HCT116 (cell line): ENCODE measurements at regions not wholly inside any gene's neighbourhood (a gene's known extent, or its start where the extent isn't known, plus 50 kb on each side); places are given as distances from the start of the nearest gene placed in this dataset.

ENCODE experiments used
- ATAC-seq: fragments of 200-7000 bp; cut with Tn5 transposase; 2 replicates; pipeline ENCODE4 v1.9.1; 2020; ENCODE audit warnings: mild to moderate bottlenecking, moderate library complexity
- BruUV-seq: library from RNA; stranded (reverse); fragments of 400-500 nt; replicated peaks from 2 replicates; lab custom pipeline; 2021; lab: Mats Ljungman, UMichigan
- CTCF ChIA-PET: fragments of 300-600 bp; sonication (Branson Sonifier 250); formaldehyde crosslinking; loops from one replicate; lab custom pipeline; 2021; ENCODE audit warnings: antibody characterized with exemption; lab: Charles Lee
- POLR2A ChIA-PET: fragments of 300-600, 350-600 bp; sonication (Branson Sonifier 250); formaldehyde crosslinking; loops from one replicate; lab custom pipeline; 2021; ENCODE audit warnings: antibody characterized with exemption; lab: Charles Lee
- RAD21 ChIA-PET, 2 experiments: fragments of 300-600 bp; sonication (Branson Sonifier 250); formaldehyde crosslinking; loops; one replicate each; lab custom pipeline; 2023; ENCODE audit warnings: low total read pairs in 2 of 2; ENCODE audit not compliant: uncharacterized antibody in 2 of 2, unreplicated experiment in 2 of 2, low non-redundant PET in 1 of 2; lab: Charles Lee
- DNase-seq: peaks from one replicate; pipeline ENCODE4 v3.0.0-alpha.2; 2010; ENCODE audit warnings: low read depth, low spot score
- H2AFZ ChIP-seq: fragments of 200-600 bp; shearing (Covaris generic), sonication (generic); 2 replicates; pipeline ENCODE4 v1.6.1; 2017; ENCODE audit warnings: low read depth, mixed run types, mixed read lengths, antibody characterized with exemption, low read length; ENCODE audit not compliant: poor library complexity, severe bottlenecking
- H3K27ac ChIP-seq: 2 replicates; pipeline ENCODE4 v1.5.1; 2012; ENCODE audit warnings: low read depth, low read length
- H3K27me3 ChIP-seq: fragments of 200-600 bp; sonication (generic); 2 replicates; pipeline ENCODE4 v1.6.1; 2016; ENCODE audit warnings: mixed run types, low read length, mixed read lengths; ENCODE audit not compliant: insufficient read depth
- H3K36me3 ChIP-seq, 2 experiments: fragments of 200-500 bp in 1 of 2; fragments of 200-600 bp in 1 of 2; sonication (Bioruptor generic) in 1 of 2; sonication (generic) in 1 of 2; 2 replicates each; pipeline versions ENCODE4 v1.5.1 to v1.6.1; 2014 to 2016; ENCODE audit warnings: low read length in 2 of 2, inconsistent platforms in 1 of 2, mixed read lengths in 1 of 2, mixed run types in 1 of 2; ENCODE audit not compliant: insufficient read depth in 2 of 2, control insufficient read depth in 1 of 2
- H3K4me1 ChIP-seq, 2 experiments: fragments of 200-600 bp in 1 of 2; sonication (generic) in 1 of 2; 2 replicates each; pipeline versions ENCODE4 v1.5.1 to v1.6.1; 2012 to 2017; ENCODE audit warnings: low read length in 2 of 2, inconsistent platforms in 1 of 2, mild to moderate bottlenecking in 1 of 2, mixed read lengths in 1 of 2, mixed run types in 1 of 2, moderate library complexity in 1 of 2; ENCODE audit not compliant: insufficient read depth in 2 of 2, control insufficient read depth in 1 of 2
- H3K4me2 ChIP-seq: fragments of 200-600 bp; sonication (generic); 2 replicates; pipeline ENCODE4 v1.6.1; 2017; ENCODE audit warnings: mixed run types, low read length, mixed read lengths
- H3K4me3 ChIP-seq, 2 experiments: fragments of 200-600 bp in 1 of 2; sonication (generic) in 1 of 2; replicated peaks in 1 of 2; 2 replicates each; pipeline ENCODE4 v1.5.1; 2011 to 2016; ENCODE audit warnings: low read length in 2 of 2, control low read depth in 1 of 2, low read depth in 1 of 2, mild to moderate bottlenecking in 1 of 2, mixed read lengths in 1 of 2, mixed run types in 1 of 2
- H3K79me2 ChIP-seq: fragments of 200-600 bp; sonication (generic); 2 replicates; pipeline ENCODE4 v1.6.1; 2017; ENCODE audit warnings: mild to moderate bottlenecking, mixed run types, low read length, moderate library complexity, mixed read lengths; ENCODE audit not compliant: insufficient read depth
- H3K9ac ChIP-seq: fragments of 200-600 bp; sonication (generic); 2 replicates; pipeline ENCODE4 v1.6.1; 2016; ENCODE audit warnings: low read length, mixed read lengths
- H3K9me2 ChIP-seq: fragments of 200-600 bp; sonication (generic), shearing (Covaris generic); 2 replicates; pipeline ENCODE4 v1.6.1; 2017; ENCODE audit warnings: mixed run types, mild to moderate bottlenecking, moderate library complexity; ENCODE audit not compliant: insufficient read depth
- H3K9me3 ChIP-seq, 2 experiments: fragments of 200-500 bp in 1 of 2; fragments of 200-600 bp in 1 of 2; sonication (Bioruptor generic) in 1 of 2; sonication (generic) in 1 of 2; 2 replicates each; pipeline ENCODE4 v1.6.1; 2014 to 2017; ENCODE audit warnings: low read length in 2 of 2, mixed read lengths in 2 of 2, inconsistent platforms in 1 of 2, low read depth in 1 of 2, mild to moderate bottlenecking in 1 of 2, mixed run types in 1 of 2, moderate library complexity in 1 of 2; ENCODE audit not compliant: control insufficient read depth in 1 of 2, insufficient read depth in 1 of 2
- H4K20me1 ChIP-seq: fragments of 200-600 bp; sonication (generic), shearing (Covaris generic); 2 replicates; pipeline ENCODE4 v1.6.1; 2017; ENCODE audit warnings: mixed run types, mild to moderate bottlenecking, moderate library complexity; ENCODE audit not compliant: insufficient read depth
- CEBPB ChIP-seq: IDR thresholded peaks from 2 replicates; pipeline ENCODE4 v1.6.1; 2012; ENCODE audit warnings: low read depth
- EZH2 ChIP-seq: fragments of 200-600 bp; sonication (generic); IDR thresholded peaks from 2 replicates; pipeline ENCODE4 v1.6.1; 2017; ENCODE audit warnings: antibody characterized with exemption, mixed run types
- EZH2phosphoT487 ChIP-seq: fragments of 200-600 bp; IDR thresholded peaks from 2 replicates; pipeline ENCODE4 v1.6.1; 2018; ENCODE audit warnings: antibody characterized with exemption, borderline replicate concordance
- FOSL1 ChIP-seq: IDR thresholded peaks from 2 replicates; pipeline ENCODE4 v1.6.1; 2012; ENCODE audit warnings: low read depth
- JUND ChIP-seq: IDR thresholded peaks from 2 replicates; pipeline ENCODE4 v1.6.1; 2012
- MAX ChIP-seq: IDR thresholded peaks from 2 replicates; pipeline ENCODE4 v1.6.1; 2012
- POLR2AphosphoS5 ChIP-seq: IDR thresholded peaks from 2 replicates; pipeline ENCODE4 v1.6.1; 2011; ENCODE audit warnings: mild to moderate bottlenecking, low read depth, low read length, moderate library complexity
- SP1 ChIP-seq: IDR thresholded peaks from 2 replicates; pipeline ENCODE4 v1.6.1; 2012; ENCODE audit warnings: low read depth
- YY1 ChIP-seq: IDR thresholded peaks from 2 replicates; pipeline ENCODE4 v1.6.1; 2011; ENCODE audit warnings: low read length, low read depth, moderate library complexity, mild to moderate bottlenecking; ENCODE audit not compliant: insufficient replicate concordance; ENCODE audit errors: extremely low read depth
- ZBTB33 ChIP-seq: IDR thresholded peaks from 2 replicates; pipeline ENCODE4 v1.6.1; 2011; ENCODE audit warnings: mild to moderate bottlenecking, low read length, moderate library complexity; ENCODE audit not compliant: insufficient replicate concordance; ENCODE audit errors: extremely low read depth
- intact Hi-C: fragments of 100-400 bp; cut with micrococcal nuclease; formaldehyde crosslinking; loops from 2 replicates; pipeline ENCODE4 v1.10.0; 2022
- TF ChIP-seq, protein P1 (sequence below): IDR thresholded peaks from 2 replicates; pipeline ENCODE4 v1.6.1; 2012; ENCODE audit warnings: low read depth

- H3K4me1 ChIP-seq: no peaks in the 10 kb centered on the region
- H3K9me2 ChIP-seq: no peaks in the 10 kb centered on the region
- no peak overlapping the region for H3K4me2 ChIP-seq
- TF ChIP-seq ZBTB33: no peak
- no peak for TF ChIP-seq JUND
- no peak for TF ChIP-seq EZH2phosphoT487
- no peak for TF ChIP-seq YY1
- no peak for TF ChIP-seq FOSL1
- TF ChIP-seq CEBPB: no peak
- TF ChIP-seq, protein P1, sequence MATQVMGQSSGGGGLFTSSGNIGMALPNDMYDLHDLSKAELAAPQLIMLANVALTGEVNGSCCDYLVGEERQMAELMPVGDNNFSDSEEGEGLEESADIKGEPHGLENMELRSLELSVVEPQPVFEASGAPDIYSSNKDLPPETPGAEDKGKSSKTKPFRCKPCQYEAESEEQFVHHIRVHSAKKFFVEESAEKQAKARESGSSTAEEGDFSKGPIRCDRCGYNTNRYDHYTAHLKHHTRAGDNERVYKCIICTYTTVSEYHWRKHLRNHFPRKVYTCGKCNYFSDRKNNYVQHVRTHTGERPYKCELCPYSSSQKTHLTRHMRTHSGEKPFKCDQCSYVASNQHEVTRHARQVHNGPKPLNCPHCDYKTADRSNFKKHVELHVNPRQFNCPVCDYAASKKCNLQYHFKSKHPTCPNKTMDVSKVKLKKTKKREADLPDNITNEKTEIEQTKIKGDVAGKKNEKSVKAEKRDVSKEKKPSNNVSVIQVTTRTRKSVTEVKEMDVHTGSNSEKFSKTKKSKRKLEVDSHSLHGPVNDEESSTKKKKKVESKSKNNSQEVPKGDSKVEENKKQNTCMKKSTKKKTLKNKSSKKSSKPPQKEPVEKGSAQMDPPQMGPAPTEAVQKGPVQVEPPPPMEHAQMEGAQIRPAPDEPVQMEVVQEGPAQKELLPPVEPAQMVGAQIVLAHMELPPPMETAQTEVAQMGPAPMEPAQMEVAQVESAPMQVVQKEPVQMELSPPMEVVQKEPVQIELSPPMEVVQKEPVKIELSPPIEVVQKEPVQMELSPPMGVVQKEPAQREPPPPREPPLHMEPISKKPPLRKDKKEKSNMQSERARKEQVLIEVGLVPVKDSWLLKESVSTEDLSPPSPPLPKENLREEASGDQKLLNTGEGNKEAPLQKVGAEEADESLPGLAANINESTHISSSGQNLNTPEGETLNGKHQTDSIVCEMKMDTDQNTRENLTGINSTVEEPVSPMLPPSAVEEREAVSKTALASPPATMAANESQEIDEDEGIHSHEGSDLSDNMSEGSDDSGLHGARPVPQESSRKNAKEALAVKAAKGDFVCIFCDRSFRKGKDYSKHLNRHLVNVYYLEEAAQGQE: no peak
- TF ChIP-seq EZH2: no peak
- no peak for TF ChIP-seq MAX
- no peak for TF ChIP-seq SP1
- no peak for TF ChIP-seq POLR2AphosphoS5
- no peak overlapping the region for H2AFZ ChIP-seq
- no peaks in the 10 kb centered on the region for H3K9me3 ChIP-seq
- ChIA-PET CTCF (interaction anchor here (1.2 kb wide), 1 partner anchor 18 kb away, joined by 3 read pairs; no protein-coding TSS in a partner anchor), POLR2A (no interaction called here), RAD21 (no interaction called here)
- BruUV-seq: no TSS peak
- no peaks in the 10 kb centered on the region for H3K36me3 ChIP-seq
- no peak overlapping the region for H3K27ac ChIP-seq
- intact Hi-C loops: no loop called here
- no peaks in the 10 kb centered on the region for H3K79me2 ChIP-seq
- no peak overlapping the region for H3K9ac ChIP-seq
- ATAC-seq (no peak), DNase-seq (no peak)
- H4K20me1 ChIP-seq: no peaks in the 10 kb centered on the region
- H3K4me3 ChIP-seq: no peak overlapping the region
- H3K27me3 ChIP-seq: no peaks in the 10 kb centered on the region
Observed at GRCh38 chr6:4271761-4272470, 136.5 kb upstream of the ECI2 start.
